ENCODE measurements at regions not wholly inside any gene's neighbourhood (a gene's known extent, or its start where the extent isn't known, plus 50 kb on each side); places are given as distances from the start of the nearest gene placed in this dataset.

DNA sequence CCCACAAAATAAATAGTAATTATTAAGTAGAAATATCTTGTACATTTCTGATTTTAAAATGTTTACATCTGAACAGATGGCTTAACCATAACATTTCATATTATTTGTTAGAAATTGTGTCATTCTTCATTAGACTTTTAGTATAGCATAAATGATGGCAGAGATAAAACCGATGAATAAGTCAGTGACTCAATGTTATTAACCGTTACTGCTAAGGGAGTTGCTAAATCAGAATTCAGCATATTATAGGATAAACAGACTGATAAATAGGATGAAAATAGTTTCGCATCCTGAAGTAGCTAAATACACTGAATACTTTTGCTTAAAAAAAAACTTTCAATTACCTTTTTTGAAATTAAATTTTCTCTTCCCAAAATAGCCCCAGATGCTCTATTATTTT, 610.6 kb upstream of the ZP4 start:
- no peak for TF ChIP-seq CTCF (IDR thresholded peaks at IDR 0.05)
- no peak for TF ChIP-seq ZFX (IDR thresholded peaks at IDR 0.05; ENCODE audit: borderline replicate concordance)

Data from 22Rv1 (cell line).